Small intestine (tissue), 7 donors: ENCODE measurements at regions not wholly inside any gene's neighbourhood (a gene's known extent, or its start where the extent isn't known, plus 50 kb on each side); places are given as distances from the start of the nearest gene placed in this dataset.
"Not testable (repeated sequence)": the region's sequence is repeated elsewhere in the genome, so short reads cannot be mapped to it uniquely, and the experiment has no call there.

Experiments
- DNase-seq, 2 donors: peaks; one replicate each; pipeline versions ENCODE4 v3.0.0 to v3.0.0-alpha.2; 2013
- FAIRE-seq: peaks from 2 replicates; lab custom pipeline; 2012; peaks lifted over from hg19 to GRCh38; lab: Jason Lieb, UNC
- H3K27ac ChIP-seq, 3 donors: one replicate each; pipeline ENCODE4 v1.5.1; 2013; ENCODE audit warnings: low read length in 2 of 3, mild to moderate bottlenecking in 2 of 3, control low read depth in 1 of 3, inconsistent platforms in 1 of 3, low read depth in 1 of 3, moderate library complexity in 1 of 3
- H3K27me3 ChIP-seq, 3 donors: one replicate each; pipeline ENCODE4 v1.6.1; 2013; ENCODE audit warnings: low read length in 3 of 3, inconsistent platforms in 1 of 3; ENCODE audit not compliant: control insufficient read depth in 3 of 3, insufficient read depth in 3 of 3
- H3K36me3 ChIP-seq, 3 donors: one replicate each; pipeline ENCODE4 v1.6.1; 2013; ENCODE audit warnings: low read length in 3 of 3, inconsistent platforms in 1 of 3, low read depth in 1 of 3, mild to moderate bottlenecking in 1 of 3, moderate library complexity in 1 of 3; ENCODE audit not compliant: control insufficient read depth in 3 of 3, insufficient read depth in 2 of 3
- H3K4me1 ChIP-seq, 3 donors: one replicate each; pipeline ENCODE4 v1.6.1; 2013; ENCODE audit warnings: low read length in 2 of 3, inconsistent platforms in 1 of 3, low read depth in 1 of 3, mild to moderate bottlenecking in 1 of 3, moderate library complexity in 1 of 3; ENCODE audit not compliant: control insufficient read depth in 3 of 3, insufficient read depth in 2 of 3
- H3K4me3 ChIP-seq, 3 donors: one replicate each; pipeline ENCODE4 v1.5.1; 2013; ENCODE audit warnings: low read length in 3 of 3, control low read depth in 1 of 3, inconsistent platforms in 1 of 3, low read depth in 1 of 3, mild to moderate bottlenecking in 1 of 3, moderate library complexity in 1 of 3
- H3K9me3 ChIP-seq, 2 donors: one replicate each; pipeline ENCODE4 v1.6.1; 2013; ENCODE audit warnings: low read depth in 1 of 2, low read length in 1 of 2; ENCODE audit not compliant: control insufficient read depth in 2 of 2, insufficient read depth in 1 of 2
- WGBS, 3 donors: extraction: QIAGEN DNeasy Blood & Tissue Kit; methylation state at CpG; one replicate each; pipeline ENCODE4 v1.1.7; 2013; 5-methylcytosine and 5-hydroxymethylcytosine counted together
- donor health status: healthy with polysubstance abuse.
- donor health status: control.
- donor health status: control.
- donor health status: Bipolar disorder and iron deficiency.
- donor health status: healthy.

- DNase-seq (no peak), FAIRE-seq (no peak)
- no peaks in the 10 kb centered on the region for H3K36me3 ChIP-seq
- H3K4me3 ChIP-seq: no peak overlapping the region
- H3K27me3 ChIP-seq: peaks cover 0 to 2% (median 0%) of the 10 kb centered on the region in 3 donors
- no peaks in the 10 kb centered on the region for H3K9me3 ChIP-seq
- H3K27ac ChIP-seq: no peak overlapping the region
- H3K4me1 ChIP-seq: no peaks in the 10 kb centered on the region
These were observed 89.5 kb upstream of the TMEM170B start for GRCh38 chr6:11448038-11448437.

- H3K9me3 ChIP-seq: no peaks in the 10 kb centered on the region
- H3K36me3 ChIP-seq: no peaks in the 10 kb centered on the region
- no peak overlapping the region for H3K27ac ChIP-seq
- 84 to 93% (median 87%) methylated on average over 1 of the region's 1 CpG for WGBS, 3 donors
- no peaks in the 10 kb centered on the region for H3K4me1 ChIP-seq
- no peak overlapping the region for H3K4me3 ChIP-seq
- peaks cover 0 to 2% (median 0%) of the 10 kb centered on the region in 3 donors for H3K27me3 ChIP-seq
- FAIRE-seq: no peak
- no peak for DNase-seq
These were observed 90.3 kb upstream of the TMEM170B start for GRCh38 chr6:11447265-11447664.

- peak; percentile 53 for FAIRE-seq
- 95 to 98% (median 95%) methylated on average over 2 of the region's 2 CpGs for WGBS, 3 donors
- Histone ChIP-seq H3K36me3 (no peaks in the 10 kb centered on the region), H3K9me3 (no peaks in the 10 kb centered on the region), H3K27me3 (peaks cover 0 to 2% (median 0%) of the 10 kb centered on the region in 3 donors), H3K27ac (no peak overlapping the region), H3K4me1 (no peaks in the 10 kb centered on the region), H3K4me3 (no peak overlapping the region)
- no peak for DNase-seq
These were observed 92.4 kb upstream of the TMEM170B start for GRCh38 chr6:11445146-11445545.

GRCh38 chr6:11443125-11443524 lies 94.4 kb upstream of the TMEM170B start:
- H3K4me3 ChIP-seq, H3K4me1 ChIP-seq, H3K36me3 ChIP-seq, DNase-seq, H3K27me3 ChIP-seq, H3K9me3 ChIP-seq, H3K27ac ChIP-seq: not testable (repeated sequence)
- 75 to 89% (median 86%) methylated on average over 1 of the region's 1 CpG for WGBS, 3 donors
- peak; percentile 36 for FAIRE-seq

GRCh38 chr6:11442495-11442894 lies 95.1 kb upstream of the TMEM170B start:
- H3K4me3 ChIP-seq: no peak overlapping the region
- no peaks in the 10 kb centered on the region for H3K9me3 ChIP-seq
- H3K27me3 ChIP-seq: peaks cover 0 to 2% (median 0%) of the 10 kb centered on the region in 3 donors
- 84 to 100% (median 89%) methylated on average over 2 of the region's 2 CpGs for WGBS, 3 donors
- no peaks in the 10 kb centered on the region for H3K4me1 ChIP-seq
- DNase-seq: no peak
- H3K27ac ChIP-seq: no peak overlapping the region
- FAIRE-seq: no peak
- H3K36me3 ChIP-seq: no peaks in the 10 kb centered on the region

GRCh38 chr6:11439876-11440275 lies 97.7 kb upstream of the TMEM170B start:
- H3K4me3 ChIP-seq: no peak overlapping the region
- DNase-seq (no peak), FAIRE-seq (no peak)
- H3K4me1 ChIP-seq: peaks cover 2 to 7% (median 4%) of the 10 kb centered on the region in 3 donors
- 81 to 89% (median 84%) methylated on average over 2 of the region's 2 CpGs for WGBS, 3 donors
- H3K27me3 ChIP-seq: no peaks in the 10 kb centered on the region
- peaks cover 0 to 3% of the 10 kb centered on the region in 2 donors for H3K9me3 ChIP-seq
- H3K27ac ChIP-seq: no peak overlapping the region
- no peaks in the 10 kb centered on the region for H3K36me3 ChIP-seq

GRCh38 chr6:11439017-11439420 lies 98.5 kb upstream of the TMEM170B start:
- H3K36me3 ChIP-seq: no peaks in the 10 kb centered on the region
- no peak overlapping the region for H3K27ac ChIP-seq
- H3K27me3 ChIP-seq: no peaks in the 10 kb centered on the region
- no peak overlapping the region for H3K4me3 ChIP-seq
- peak in 1 of 2 donors; percentile 38 for DNase-seq
- H3K4me1 ChIP-seq: peaks cover 4 to 15% (median 8%) of the 10 kb centered on the region in 3 donors
- H3K9me3 ChIP-seq: peaks cover 0 to 3% of the 10 kb centered on the region in 2 donors
- FAIRE-seq: no peak
- WGBS, 3 donors: 18 to 40% (median 36%) methylated on average over 2 of the region's 2 CpGs

- H3K27me3 ChIP-seq: no peaks in the 10 kb centered on the region
- no peak overlapping the region for H3K4me3 ChIP-seq
- H3K27ac ChIP-seq: peak overlapping the region in 1 of 3 donors; percentile 49
- peaks cover 0 to 3% of the 10 kb centered on the region in 2 donors for H3K9me3 ChIP-seq
- no peaks in the 10 kb centered on the region for H3K36me3 ChIP-seq
- peaks cover 4 to 19% (median 8%) of the 10 kb centered on the region in 3 donors for H3K4me1 ChIP-seq
- DNase-seq (no peak), FAIRE-seq (no peak)
- 75 to 87% (median 85%) methylated on average over 6 of the region's 6 CpGs for WGBS, 3 donors
These were observed 99.6 kb upstream of the TMEM170B start for GRCh38 chr6:11437824-11438459.
